ENCODE measurements at regions not wholly inside any gene's neighbourhood (a gene's known extent, or its start where the extent isn't known, plus 50 kb on each side); places are given as distances from the start of the nearest gene placed in this dataset.
"Not testable (repeated sequence)": the region's sequence is repeated elsewhere in the genome, so short reads cannot be mapped to it uniquely, and the experiment has no call there.

DNA sequence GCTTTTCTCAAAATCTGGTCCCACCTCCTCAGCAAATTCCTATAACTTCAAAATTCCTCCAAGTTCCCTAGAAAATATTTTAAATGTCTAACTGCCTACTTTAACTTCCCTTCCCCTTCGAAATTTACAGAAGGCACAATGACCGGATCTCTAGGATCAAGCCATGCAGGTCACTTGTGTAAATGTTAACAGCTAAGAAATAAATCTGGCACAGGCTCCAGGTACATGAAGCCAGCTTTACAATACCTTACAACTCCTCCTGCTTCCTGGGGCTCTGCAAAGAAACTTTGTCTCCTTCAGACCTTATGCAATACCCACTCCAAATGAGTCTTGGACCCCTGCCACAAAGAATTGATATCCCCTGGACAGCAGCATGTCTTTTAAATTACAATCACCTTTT lies 1164.2 kb downstream of the BRINP3 start:
- TF ChIP-seq, protein P1, sequence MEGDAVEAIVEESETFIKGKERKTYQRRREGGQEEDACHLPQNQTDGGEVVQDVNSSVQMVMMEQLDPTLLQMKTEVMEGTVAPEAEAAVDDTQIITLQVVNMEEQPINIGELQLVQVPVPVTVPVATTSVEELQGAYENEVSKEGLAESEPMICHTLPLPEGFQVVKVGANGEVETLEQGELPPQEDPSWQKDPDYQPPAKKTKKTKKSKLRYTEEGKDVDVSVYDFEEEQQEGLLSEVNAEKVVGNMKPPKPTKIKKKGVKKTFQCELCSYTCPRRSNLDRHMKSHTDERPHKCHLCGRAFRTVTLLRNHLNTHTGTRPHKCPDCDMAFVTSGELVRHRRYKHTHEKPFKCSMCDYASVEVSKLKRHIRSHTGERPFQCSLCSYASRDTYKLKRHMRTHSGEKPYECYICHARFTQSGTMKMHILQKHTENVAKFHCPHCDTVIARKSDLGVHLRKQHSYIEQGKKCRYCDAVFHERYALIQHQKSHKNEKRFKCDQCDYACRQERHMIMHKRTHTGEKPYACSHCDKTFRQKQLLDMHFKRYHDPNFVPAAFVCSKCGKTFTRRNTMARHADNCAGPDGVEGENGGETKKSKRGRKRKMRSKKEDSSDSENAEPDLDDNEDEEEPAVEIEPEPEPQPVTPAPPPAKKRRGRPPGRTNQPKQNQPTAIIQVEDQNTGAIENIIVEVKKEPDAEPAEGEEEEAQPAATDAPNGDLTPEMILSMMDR (IDR thresholded peaks at IDR 0.05; ENCODE audit: extremely low read depth, low read depth, low read length) = no peak
- Histone ChIP-seq H4K20me1 (ENCODE audit: insufficient read depth, low read length) (no peaks in the 10 kb centered on the region), H3K36me3 (ENCODE audit: insufficient read depth, low read length) (no peaks in the 10 kb centered on the region), H3K4me2 (ENCODE audit: insufficient read depth, low read length) (no peak overlapping the region), H3K27me3 (ENCODE audit: insufficient read depth, low read length) (no peaks in the 10 kb centered on the region), H3K27ac (ENCODE audit: low read depth, low read length) (no peak overlapping the region), H3K79me2 (ENCODE audit: insufficient read depth, low read length) (no peaks in the 10 kb centered on the region), H2AFZ (ENCODE audit: low read length) (no peak overlapping the region), H3K4me1 (ENCODE audit: insufficient read depth, low read length) (no peaks in the 10 kb centered on the region), H3K9me3 (ENCODE audit: low read depth, low read length) (peaks cover 2% of the 10 kb centered on the region), H3K4me3 (ENCODE audit: insufficient read depth, low read length) (no peak overlapping the region)
- no peak for DNase-seq (ENCODE audit: insufficient read length, low spot score, missing footprints)

DNA sequence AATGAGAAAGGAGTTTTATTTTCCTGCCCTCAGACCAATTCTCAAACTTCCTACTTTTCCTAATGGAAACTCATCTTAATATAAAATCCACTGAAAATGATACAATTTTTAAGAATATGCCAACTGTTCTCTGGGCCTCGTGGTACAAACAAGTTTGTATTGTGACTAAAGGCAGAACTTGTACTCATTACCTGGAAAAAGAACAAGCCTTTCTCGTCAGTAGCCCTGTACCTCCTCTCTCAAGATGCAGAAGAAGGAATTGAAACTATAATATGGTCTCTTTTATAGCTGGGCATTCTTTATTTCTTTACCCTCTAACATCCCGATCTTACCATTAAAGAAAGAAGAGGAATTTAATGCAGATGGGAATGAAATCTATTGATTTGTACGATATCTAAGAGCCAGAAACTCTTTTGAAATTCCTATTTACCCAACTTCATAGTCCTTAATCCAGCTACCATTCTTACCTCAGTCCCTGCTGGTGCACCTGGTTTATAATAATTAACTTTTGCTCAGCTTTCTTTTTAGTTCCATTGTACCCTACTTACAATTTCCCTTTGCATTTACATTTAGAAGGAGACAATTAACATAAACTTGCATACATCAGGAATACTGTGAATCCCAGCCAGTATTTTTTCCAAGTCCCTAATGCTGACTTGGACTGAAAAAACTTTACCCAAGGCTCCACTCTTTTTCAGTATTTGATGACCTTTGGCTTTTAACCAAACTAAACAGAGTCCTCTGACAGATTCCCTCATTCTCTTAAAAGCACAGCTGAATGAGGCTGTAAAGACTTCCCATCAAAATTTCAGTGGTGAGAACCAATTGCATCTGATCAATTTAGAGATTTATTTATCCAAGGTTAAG lies 1162.4 kb downstream of the BRINP3 start:
- Histone ChIP-seq H3K9me3 (ENCODE audit: low read depth, low read length) (peaks cover 4% of the 10 kb centered on the region), H2AFZ (ENCODE audit: low read length) (no peak overlapping the region)

DNA sequence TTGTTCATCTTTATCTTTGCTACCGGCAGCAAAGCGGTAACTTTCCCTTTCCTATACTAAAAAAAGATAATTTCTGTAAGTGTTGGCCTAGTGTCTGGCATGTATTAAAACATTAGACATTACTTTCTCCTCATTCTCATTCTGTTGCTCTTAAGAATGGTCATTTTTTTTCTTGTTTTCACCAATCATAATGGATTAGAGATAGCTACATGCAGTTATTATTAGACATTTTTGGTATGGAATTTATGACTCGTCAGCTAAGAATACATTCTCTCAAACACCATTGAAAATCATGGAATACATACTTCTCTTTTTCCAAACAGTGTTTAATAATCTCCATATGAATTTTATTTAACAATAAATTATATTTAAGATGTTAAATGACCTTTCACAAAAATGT lies 1154.6 kb downstream of the BRINP3 start:
- Histone ChIP-seq H3K79me2 (ENCODE audit: insufficient read depth, low read length) (no peaks in the 10 kb centered on the region), H3K4me3 (ENCODE audit: insufficient read depth, low read length) (no peak overlapping the region), H3K36me3 (ENCODE audit: insufficient read depth, low read length) (no peaks in the 10 kb centered on the region), H3K27me3 (ENCODE audit: insufficient read depth, low read length) (no peaks in the 10 kb centered on the region), H3K9me3 (ENCODE audit: low read depth, low read length) (peaks cover 2% of the 10 kb centered on the region), H4K20me1 (ENCODE audit: insufficient read depth, low read length) (no peaks in the 10 kb centered on the region), H2AFZ (ENCODE audit: low read length) (no peak overlapping the region), H3K4me2 (ENCODE audit: insufficient read depth, low read length) (no peak overlapping the region), H3K4me1 (ENCODE audit: insufficient read depth, low read length) (no peaks in the 10 kb centered on the region), H3K27ac (ENCODE audit: low read depth, low read length) (no peak overlapping the region)
- no peak for DNase-seq (ENCODE audit: insufficient read length, low spot score, missing footprints)
- TF ChIP-seq, protein P1 (IDR thresholded peaks at IDR 0.05; ENCODE audit: extremely low read depth, low read depth, low read length) = no peak

More for the DNA sequence above, 1162.4 kb downstream of the BRINP3 start:
- Histone ChIP-seq H3K4me2 (ENCODE audit: insufficient read depth, low read length) (no peak overlapping the region), H4K20me1 (ENCODE audit: insufficient read depth, low read length) (no peaks in the 10 kb centered on the region), H3K4me3 (ENCODE audit: insufficient read depth, low read length) (no peak overlapping the region), H3K79me2 (ENCODE audit: insufficient read depth, low read length) (no peaks in the 10 kb centered on the region), H3K27ac (ENCODE audit: low read depth, low read length) (no peak overlapping the region), H3K4me1 (ENCODE audit: insufficient read depth, low read length) (no peaks in the 10 kb centered on the region), H3K27me3 (ENCODE audit: insufficient read depth, low read length) (no peaks in the 10 kb centered on the region), H3K36me3 (ENCODE audit: insufficient read depth, low read length) (no peaks in the 10 kb centered on the region)
- no peak for DNase-seq (ENCODE audit: insufficient read length, low spot score, missing footprints)
- TF ChIP-seq, protein P1 (IDR thresholded peaks at IDR 0.05; ENCODE audit: extremely low read depth, low read depth, low read length) = no peak

DNA sequence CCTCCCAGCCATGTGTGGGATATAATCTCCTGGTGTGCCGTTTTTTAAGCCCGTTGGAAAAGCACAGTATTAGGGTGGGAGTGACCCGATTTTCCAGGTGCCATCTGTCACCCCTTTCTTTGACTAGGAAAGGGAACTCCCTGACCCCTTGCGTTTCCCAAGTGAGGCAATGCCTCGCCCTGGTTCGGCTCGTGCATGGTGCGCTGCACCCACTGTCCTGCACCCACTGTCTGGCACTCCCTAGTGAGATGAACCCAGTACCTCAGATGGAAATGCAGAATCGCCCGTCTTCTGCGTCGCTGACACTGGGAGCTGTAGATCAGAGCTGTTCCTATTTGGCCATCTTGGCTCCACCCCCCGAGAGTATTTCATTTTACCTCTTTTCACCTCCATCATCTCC lies 1146.6 kb downstream of the BRINP3 start:
- H3K9me3 ChIP-seq (ENCODE audit: low read depth, low read length); H3K4me1 ChIP-seq (ENCODE audit: insufficient read depth, low read length); H3K27me3 ChIP-seq (ENCODE audit: insufficient read depth, low read length); DNase-seq (ENCODE audit: insufficient read length, low spot score, missing footprints); H4K20me1 ChIP-seq (ENCODE audit: insufficient read depth, low read length); H3K4me3 ChIP-seq (ENCODE audit: insufficient read depth, low read length); H3K79me2 ChIP-seq (ENCODE audit: insufficient read depth, low read length); H3K27ac ChIP-seq (ENCODE audit: low read depth, low read length); H2AFZ ChIP-seq (ENCODE audit: low read length); H3K4me2 ChIP-seq (ENCODE audit: insufficient read depth, low read length); H3K36me3 ChIP-seq (ENCODE audit: insufficient read depth, low read length): not testable (repeated sequence)
